A673 (cell line): ENCODE measurements at regions not wholly inside any gene's neighbourhood (a gene's known extent, or its start where the extent isn't known, plus 50 kb on each side); places are given as distances from the start of the nearest gene placed in this dataset.

ENCODE experiments used
- BruUV-seq: library from RNA; stranded (reverse); fragments of 400-500 nt; replicated peaks from 2 replicates; lab custom pipeline; 2021; lab: Mats Ljungman, UMichigan
- CTCF ChIA-PET: fragments of 300-600 bp; sonication (Branson Sonifier 250); formaldehyde crosslinking; loops from one replicate; lab custom pipeline; 2022; ENCODE audit warnings: antibody characterized with exemption; lab: Charles Lee
- POLR2A ChIA-PET: fragments of 300-600 bp; sonication (Branson Sonifier 250); formaldehyde crosslinking; loops from one replicate; lab custom pipeline; 2022; ENCODE audit warnings: antibody characterized with exemption; ENCODE audit not compliant: low non-redundant PET; lab: Charles Lee
- DNase-seq: peaks from one replicate; pipeline ENCODE4 v3.0.0-alpha.2; 2015; ENCODE audit warnings: low spot score
- H3K27ac ChIP-seq: fragments of 200-600 bp; sonication (generic); 2 replicates; pipeline ENCODE4 v1.5.1; 2016; ENCODE audit warnings: mixed run types, low read depth, mild to moderate bottlenecking, mixed read lengths, antibody characterized with exemption, low read length; ENCODE audit not compliant: poor library complexity, severe bottlenecking
- H3K27me3 ChIP-seq: fragments of 200-600 bp; sonication (generic); replicated peaks from 2 replicates; pipeline ENCODE4 v1.6.1; 2017; ENCODE audit warnings: mixed run types, low read depth, mild to moderate bottlenecking, mixed read lengths, antibody characterized with exemption, low read length; ENCODE audit not compliant: insufficient read depth, poor library complexity
- H3K36me3 ChIP-seq: fragments of 200-600 bp; sonication (generic); 2 replicates; pipeline ENCODE4 v1.6.1; 2016; ENCODE audit warnings: mixed run types, mild to moderate bottlenecking, mixed read lengths, antibody characterized with exemption, low read length; ENCODE audit not compliant: insufficient read depth, poor library complexity, severe bottlenecking
- H3K4me1 ChIP-seq: fragments of 200-600 bp; sonication (generic); 2 replicates; pipeline ENCODE4 v1.6.1; 2017; ENCODE audit warnings: mixed run types, mild to moderate bottlenecking, mixed read lengths, antibody characterized with exemption, low read length; ENCODE audit not compliant: insufficient read depth, poor library complexity, severe bottlenecking
- H3K4me3 ChIP-seq: fragments of 200-600 bp; sonication (generic); 2 replicates; pipeline ENCODE4 v1.5.1; 2016; ENCODE audit warnings: low read depth, mixed run types, mild to moderate bottlenecking, mixed read lengths, low read length; ENCODE audit not compliant: poor library complexity, severe bottlenecking
- H3K9me3 ChIP-seq: fragments of 200-600 bp; sonication (generic); 2 replicates; pipeline ENCODE4 v1.6.1; 2016; ENCODE audit warnings: mixed run types, low read depth, mild to moderate bottlenecking, mixed read lengths, antibody characterized with exemption, low read length; ENCODE audit not compliant: poor library complexity, severe bottlenecking
- CTCF ChIP-seq: fragments of 300-800, 200-600 bp; sonication (generic); conservative IDR thresholded peaks from 2 replicates; pipeline ENCODE4 v1.5.1; 2017; ENCODE audit warnings: low read depth, mild to moderate bottlenecking, antibody characterized with exemption, low read length, moderate library complexity, mixed read lengths
- EZH2 ChIP-seq: fragments of 200-600 bp; sonication (generic); IDR thresholded peaks from 2 replicates; pipeline ENCODE4 v1.6.1; 2017; ENCODE audit warnings: borderline replicate concordance, low read depth, mild to moderate bottlenecking, mixed read lengths, antibody characterized with exemption, low read length; ENCODE audit not compliant: poor library complexity, severe bottlenecking
- intact Hi-C: fragments of 100-400 bp; cut with micrococcal nuclease; formaldehyde crosslinking; loops from one replicate; pipeline ENCODE4 v1.10.0; 2022; ENCODE audit not compliant: unreplicated experiment

DNA sequence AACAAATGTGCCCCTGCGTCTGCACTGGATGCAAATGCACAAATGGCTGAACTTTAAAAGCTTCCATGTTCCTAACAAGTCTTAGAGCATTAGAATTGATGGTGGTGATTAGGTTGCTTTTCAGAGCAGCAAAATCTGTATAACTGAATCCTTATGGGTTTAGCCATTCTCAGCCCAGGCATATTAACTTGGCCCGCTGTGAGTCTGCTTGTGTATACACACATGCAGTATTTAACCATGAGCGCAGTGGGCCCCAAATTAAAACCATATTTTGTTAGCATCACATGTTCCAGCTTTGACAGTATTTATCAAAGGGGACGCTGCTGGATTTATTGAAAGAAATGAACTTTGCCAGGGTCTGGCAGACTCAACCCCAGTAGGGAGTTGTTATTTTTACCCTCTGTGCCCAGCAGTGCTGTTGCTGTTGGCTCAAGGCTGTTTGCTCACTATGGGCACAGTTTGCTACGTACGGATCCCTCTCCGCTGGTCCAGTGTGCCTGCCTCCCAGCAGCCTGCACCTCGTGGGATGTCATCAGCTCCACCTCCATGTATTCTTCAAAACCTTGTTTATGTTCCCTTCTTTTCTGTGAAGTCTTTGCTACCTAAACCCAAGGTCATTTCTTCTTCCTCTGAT lies 144.7 kb downstream of the QRSL1 start:
- intact Hi-C loops = no loop called here
- H3K27me3 ChIP-seq = no peaks in the 10 kb centered on the region
- no peaks in the 10 kb centered on the region for H3K36me3 ChIP-seq
- peaks cover 15% of the 10 kb centered on the region for H3K9me3 ChIP-seq
- POLR2A ChIA-PET = no interaction called here
- CTCF ChIA-PET = no interaction called here
- TF ChIP-seq CTCF = no peak
- TF ChIP-seq EZH2 = no peak
- BruUV-seq = no TSS peak
- no peaks in the 10 kb centered on the region for H3K4me1 ChIP-seq
- no peak overlapping the region for H3K4me3 ChIP-seq
- no peak for DNase-seq
- no peak overlapping the region for H3K27ac ChIP-seq

- TF ChIP-seq EZH2 (no peak), CTCF (no peak)
- ChIA-PET CTCF (no interaction called here), POLR2A (no interaction called here)
- Histone ChIP-seq H3K4me1 (no peaks in the 10 kb centered on the region), H3K27ac (no peak overlapping the region), H3K4me3 (no peak overlapping the region), H3K27me3 (no peaks in the 10 kb centered on the region), H3K36me3 (no peaks in the 10 kb centered on the region), H3K9me3 (peaks cover 10% of the 10 kb centered on the region)
- intact Hi-C loops = no loop called here
- BruUV-seq = no TSS peak
- DNase-seq = no peak
Measured at GRCh38 chr6:106773522-106773921, 144.1 kb downstream of the QRSL1 start.

DNA sequence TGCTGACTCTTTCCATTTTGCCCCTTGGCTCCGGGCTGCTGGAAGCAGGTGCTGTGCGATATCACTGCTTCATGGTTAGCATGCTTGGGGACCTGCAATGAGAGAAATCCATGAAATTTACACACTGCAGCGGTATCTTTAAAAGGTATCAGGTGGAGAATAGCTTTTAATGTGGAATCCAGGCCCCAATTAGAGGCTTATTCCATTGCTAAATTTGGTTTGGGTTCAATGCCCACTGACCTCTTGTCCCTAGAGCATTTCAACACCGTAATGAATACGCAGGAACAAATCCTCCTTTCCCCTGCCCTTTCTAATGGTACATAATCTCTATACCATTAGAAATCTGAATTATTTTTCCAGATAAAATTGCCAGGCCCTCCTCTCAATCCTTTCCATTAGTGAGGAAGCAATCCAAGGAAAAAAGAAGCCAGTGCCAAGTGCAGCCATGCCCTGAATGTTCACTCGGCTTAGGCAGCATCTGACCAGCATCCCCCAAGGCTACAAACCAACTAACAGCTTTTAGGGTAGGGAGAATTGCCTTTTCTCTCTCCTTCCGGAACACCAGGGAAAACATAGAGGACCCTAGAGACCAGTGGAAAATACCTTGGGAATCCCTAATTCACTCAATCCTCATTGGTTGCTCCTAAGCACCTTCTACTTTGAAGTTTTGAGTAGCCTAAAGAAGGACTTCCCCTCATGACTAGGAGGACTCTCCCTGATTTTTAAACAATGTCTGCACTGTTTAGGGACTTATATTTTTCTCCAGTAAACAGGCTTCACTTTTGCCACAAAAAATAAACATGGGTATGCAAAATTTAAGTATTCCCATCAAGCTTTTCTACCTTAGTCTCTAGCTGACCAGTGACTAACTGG lies 143.1 kb downstream of the QRSL1 start:
- POLR2A ChIA-PET = no interaction called here
- H3K27me3 ChIP-seq = no peaks in the 10 kb centered on the region
- no peaks in the 10 kb centered on the region for H3K4me1 ChIP-seq
- H3K9me3 ChIP-seq = peaks cover 10% of the 10 kb centered on the region
- H3K27ac ChIP-seq = no peak overlapping the region
- DNase-seq = no peak
- no peaks in the 10 kb centered on the region for H3K36me3 ChIP-seq
- intact Hi-C loops = no loop called here
- TF ChIP-seq EZH2 = no peak
- no peak overlapping the region for H3K4me3 ChIP-seq
- no TSS peak for BruUV-seq
- CTCF ChIA-PET = no interaction called here
